Endothelial cell of umbilical vein (primary cell): ENCODE measurements at regions not wholly inside any gene's neighbourhood (a gene's known extent, or its start where the extent isn't known, plus 50 kb on each side); places are given as distances from the start of the nearest gene placed in this dataset.

Experiments used
- FOS ChIP-seq: IDR thresholded peaks from 2 replicates; pipeline ENCODE4 v1.6.1; 2011; ENCODE audit warnings: mild to moderate bottlenecking, low read length, moderate library complexity, borderline replicate concordance; ENCODE audit not compliant: insufficient read depth
- GATA2 ChIP-seq: IDR thresholded peaks from 2 replicates; pipeline ENCODE4 v1.7.0; 2011; ENCODE audit warnings: low read depth, mild to moderate bottlenecking, moderate library complexity, mixed read lengths, low read length; ENCODE audit not compliant: insufficient read length, insufficient read depth
- MYC ChIP-seq: IDR thresholded peaks from one replicate; pipeline ENCODE4 v1.6.1; 2011; ENCODE audit warnings: mild to moderate bottlenecking, low read depth, low read length
- POLR2A ChIP-seq: IDR thresholded peaks from 2 replicates; pipeline ENCODE4 v1.6.1; 2012; ENCODE audit warnings: low read depth, mild to moderate bottlenecking, control low read depth, low read length
- TF ChIP-seq, protein P1 (sequence below), 2 donors: IDR thresholded peaks; 1 replicate in 1 of 2; 2 replicates in 1 of 2; pipeline ENCODE4 v1.5.1; 2011; ENCODE audit warnings: low read length in 2 of 2, mild to moderate bottlenecking in 2 of 2, moderate library complexity in 2 of 2, control low read depth in 1 of 2, inconsistent platforms in 1 of 2, low read depth in 1 of 2; ENCODE audit not compliant: insufficient read depth in 1 of 2; ENCODE audit errors: extremely low read depth in 1 of 2

DNA sequence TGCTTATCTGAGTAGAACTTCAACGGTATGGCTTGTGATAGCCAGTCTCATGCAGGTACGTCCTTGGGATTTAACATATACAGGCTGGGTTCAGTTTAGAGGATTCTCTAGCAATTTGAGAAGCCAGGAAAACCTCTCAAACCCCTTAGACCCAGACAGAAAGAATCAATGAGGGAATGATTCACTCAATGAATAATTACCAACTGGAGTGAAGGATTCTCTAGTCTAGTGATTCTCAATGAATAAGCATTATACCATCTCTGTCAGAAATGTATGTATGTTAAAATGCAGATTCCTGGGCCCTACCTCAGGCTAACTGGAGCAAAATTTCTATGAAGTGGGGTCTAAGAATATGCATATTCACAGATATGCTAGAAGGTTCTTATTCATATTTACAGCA is 54.5 kb upstream of the APP start:
- TF ChIP-seq, protein P1, sequence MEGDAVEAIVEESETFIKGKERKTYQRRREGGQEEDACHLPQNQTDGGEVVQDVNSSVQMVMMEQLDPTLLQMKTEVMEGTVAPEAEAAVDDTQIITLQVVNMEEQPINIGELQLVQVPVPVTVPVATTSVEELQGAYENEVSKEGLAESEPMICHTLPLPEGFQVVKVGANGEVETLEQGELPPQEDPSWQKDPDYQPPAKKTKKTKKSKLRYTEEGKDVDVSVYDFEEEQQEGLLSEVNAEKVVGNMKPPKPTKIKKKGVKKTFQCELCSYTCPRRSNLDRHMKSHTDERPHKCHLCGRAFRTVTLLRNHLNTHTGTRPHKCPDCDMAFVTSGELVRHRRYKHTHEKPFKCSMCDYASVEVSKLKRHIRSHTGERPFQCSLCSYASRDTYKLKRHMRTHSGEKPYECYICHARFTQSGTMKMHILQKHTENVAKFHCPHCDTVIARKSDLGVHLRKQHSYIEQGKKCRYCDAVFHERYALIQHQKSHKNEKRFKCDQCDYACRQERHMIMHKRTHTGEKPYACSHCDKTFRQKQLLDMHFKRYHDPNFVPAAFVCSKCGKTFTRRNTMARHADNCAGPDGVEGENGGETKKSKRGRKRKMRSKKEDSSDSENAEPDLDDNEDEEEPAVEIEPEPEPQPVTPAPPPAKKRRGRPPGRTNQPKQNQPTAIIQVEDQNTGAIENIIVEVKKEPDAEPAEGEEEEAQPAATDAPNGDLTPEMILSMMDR (IDR thresholded peaks at IDR 0.05; ENCODE audit: extremely low read depth in 1 of 2, insufficient read depth in 1 of 2, low read depth in 1 of 2, low read length in 2 of 2), result no peak
- TF ChIP-seq MYC, result no peak
- no peak for TF ChIP-seq FOS
- no peak for TF ChIP-seq GATA2
- no peak for TF ChIP-seq POLR2A
